ENCODE measurements at regions not wholly inside any gene's neighbourhood (a gene's known extent, or its start where the extent isn't known, plus 50 kb on each side); places are given as distances from the start of the nearest gene placed in this dataset.

DNA sequence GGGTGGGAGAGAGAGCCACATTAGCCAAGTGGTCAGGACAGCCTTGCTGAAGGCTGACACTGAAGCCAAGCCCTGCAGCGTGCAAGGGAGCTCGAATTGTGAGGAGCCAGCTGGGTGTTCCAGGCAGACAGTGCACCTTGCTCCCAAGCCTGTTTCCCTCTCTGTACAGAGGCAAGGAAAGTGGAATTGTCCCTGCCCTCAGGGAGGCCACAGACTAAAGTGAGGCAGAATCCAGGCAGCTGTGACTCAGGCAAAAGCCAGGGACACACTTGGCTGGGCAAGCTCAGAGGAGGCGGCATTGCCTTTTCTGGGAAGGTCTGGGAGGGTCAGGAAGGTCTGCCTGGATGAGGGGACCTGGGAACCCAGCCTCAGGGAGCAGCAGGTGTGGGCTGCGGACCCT lies 50.2 kb upstream of the LMX1B start:
- TF ChIP-seq, protein P1, sequence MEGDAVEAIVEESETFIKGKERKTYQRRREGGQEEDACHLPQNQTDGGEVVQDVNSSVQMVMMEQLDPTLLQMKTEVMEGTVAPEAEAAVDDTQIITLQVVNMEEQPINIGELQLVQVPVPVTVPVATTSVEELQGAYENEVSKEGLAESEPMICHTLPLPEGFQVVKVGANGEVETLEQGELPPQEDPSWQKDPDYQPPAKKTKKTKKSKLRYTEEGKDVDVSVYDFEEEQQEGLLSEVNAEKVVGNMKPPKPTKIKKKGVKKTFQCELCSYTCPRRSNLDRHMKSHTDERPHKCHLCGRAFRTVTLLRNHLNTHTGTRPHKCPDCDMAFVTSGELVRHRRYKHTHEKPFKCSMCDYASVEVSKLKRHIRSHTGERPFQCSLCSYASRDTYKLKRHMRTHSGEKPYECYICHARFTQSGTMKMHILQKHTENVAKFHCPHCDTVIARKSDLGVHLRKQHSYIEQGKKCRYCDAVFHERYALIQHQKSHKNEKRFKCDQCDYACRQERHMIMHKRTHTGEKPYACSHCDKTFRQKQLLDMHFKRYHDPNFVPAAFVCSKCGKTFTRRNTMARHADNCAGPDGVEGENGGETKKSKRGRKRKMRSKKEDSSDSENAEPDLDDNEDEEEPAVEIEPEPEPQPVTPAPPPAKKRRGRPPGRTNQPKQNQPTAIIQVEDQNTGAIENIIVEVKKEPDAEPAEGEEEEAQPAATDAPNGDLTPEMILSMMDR (IDR thresholded peaks at IDR 0.05): no peak
- no peak for TF ChIP-seq POLR2A (IDR thresholded peaks at IDR 0.05)

All from right lobe of liver (tissue), 4 donors.